HG03175 (cell line): ENCODE measurements at regions not wholly inside any gene's neighbourhood (a gene's known extent, or its start where the extent isn't known, plus 50 kb on each side); places are given as distances from the start of the nearest gene placed in this dataset.

Experiments
- ATAC-seq: cut with Tn5 transposase; IDR thresholded peaks from one replicate; pipeline ENCODE4 v1.9.1; 2021; ENCODE audit warnings: mild to moderate bottlenecking, moderate library complexity; ENCODE audit not compliant: unreplicated experiment

DNA sequence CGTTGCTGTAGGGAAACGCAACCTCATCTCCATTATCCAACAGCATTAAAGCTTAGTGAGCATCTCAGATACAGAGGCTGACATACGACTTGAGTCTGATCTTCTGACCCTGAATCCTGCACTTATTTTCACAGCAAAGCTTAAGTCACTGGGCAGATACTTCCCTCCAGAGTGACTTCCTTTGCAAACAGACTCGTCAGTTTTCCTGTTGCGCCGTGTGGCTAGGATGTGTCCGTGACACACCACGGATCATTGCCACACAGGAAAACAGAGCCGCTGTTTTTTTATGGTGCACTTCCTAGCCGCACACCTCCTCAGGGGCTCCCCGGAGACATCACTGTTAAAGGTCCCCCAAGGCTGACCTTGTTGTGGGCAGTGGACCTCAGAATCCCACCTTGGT is 94.9 kb upstream of the MKI67 start:
- no peak for ATAC-seq

DNA sequence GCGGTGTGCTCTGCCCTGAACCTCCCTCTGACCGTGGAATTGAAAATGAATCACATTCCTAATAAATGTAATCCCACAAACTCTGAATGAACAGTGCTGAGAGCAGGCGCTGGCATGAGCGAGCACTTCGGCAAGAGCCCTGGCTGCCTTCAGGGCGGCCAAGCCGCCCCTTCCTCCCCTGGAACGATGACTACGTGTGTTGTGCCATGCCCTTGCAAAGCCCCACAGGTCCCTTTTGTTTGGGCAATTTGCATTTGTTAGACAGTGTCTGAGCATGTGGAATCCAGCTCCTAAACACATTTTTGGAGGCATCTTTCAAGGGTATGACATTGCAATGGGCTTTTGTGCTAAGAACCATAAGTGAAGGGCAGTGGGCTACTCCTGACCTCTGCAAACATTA is 95.6 kb upstream of the MKI67 start:
- no peak for ATAC-seq

- ATAC-seq = no peak
Observed at GRCh38 chr10:128222332-128222849, 96.2 kb upstream of the MKI67 start.

DNA sequence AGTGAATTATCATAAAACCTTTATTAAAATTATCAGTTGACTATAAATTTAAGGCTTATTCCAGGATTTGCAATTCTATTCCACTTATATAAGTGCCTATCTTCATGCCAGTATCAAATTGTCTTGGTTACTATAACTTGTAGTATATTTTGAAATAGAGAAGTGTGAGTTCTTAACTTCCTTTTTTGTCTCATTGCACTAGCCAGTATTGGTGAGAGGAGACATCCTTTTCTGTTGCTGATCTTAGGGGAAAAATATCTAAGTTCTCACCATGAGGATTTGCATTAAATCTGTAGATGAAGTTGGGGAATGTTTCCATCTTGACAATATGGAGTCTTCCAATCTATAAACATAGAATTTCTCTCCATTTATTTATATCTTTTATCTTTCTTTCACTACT is 104.2 kb upstream of the MKI67 start:
- no peak for ATAC-seq

DNA sequence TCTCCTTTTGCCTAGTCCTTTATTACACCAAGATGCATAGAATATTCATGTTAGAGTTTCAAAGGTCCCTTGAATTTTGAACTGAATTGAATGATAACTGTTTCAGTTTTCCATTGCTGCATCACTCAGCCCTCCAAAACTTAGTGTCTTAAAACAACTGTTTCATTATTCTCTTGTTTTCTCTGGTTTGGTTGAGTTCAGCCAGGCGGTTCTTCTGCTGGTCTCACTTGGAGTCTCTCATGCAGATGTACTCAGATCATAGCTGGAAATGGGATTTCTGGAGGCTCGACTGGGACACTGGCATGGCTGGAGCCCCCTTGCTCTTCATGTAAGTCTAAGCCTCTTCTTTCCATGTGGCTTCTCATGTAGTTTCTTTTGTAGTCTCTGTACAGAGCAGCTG is 107.2 kb upstream of the MKI67 start:
- no peak for ATAC-seq

- no peak for ATAC-seq
Observed at GRCh38 chr10:128237710-128238109, 111.5 kb upstream of the MKI67 start.

DNA sequence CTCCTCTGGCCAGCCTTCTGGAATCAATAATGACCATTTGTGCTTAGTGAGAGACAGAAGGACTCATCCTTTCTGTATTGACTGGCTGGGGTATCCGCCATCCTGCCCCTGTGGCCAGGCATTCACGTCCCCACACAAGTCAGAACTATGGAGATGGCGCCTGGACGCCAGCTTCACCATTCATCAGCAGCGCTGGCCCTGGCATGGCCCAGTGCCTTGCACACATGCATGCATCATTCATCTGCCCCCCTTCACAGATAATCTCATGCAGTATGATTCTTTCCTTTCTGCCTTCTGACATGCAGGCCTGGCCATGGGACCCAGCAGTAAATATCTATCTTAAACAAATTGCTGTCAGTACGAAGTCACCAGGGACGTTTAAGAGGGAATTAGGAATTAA is 114.8 kb upstream of the MKI67 start:
- no peak for ATAC-seq

- ATAC-seq = no peak
Observed at GRCh38 chr10:128242641-128243040, 116.4 kb upstream of the MKI67 start.

- no peak for ATAC-seq
Observed at GRCh38 chr10:128245026-128245425, 118.8 kb upstream of the MKI67 start.

DNA sequence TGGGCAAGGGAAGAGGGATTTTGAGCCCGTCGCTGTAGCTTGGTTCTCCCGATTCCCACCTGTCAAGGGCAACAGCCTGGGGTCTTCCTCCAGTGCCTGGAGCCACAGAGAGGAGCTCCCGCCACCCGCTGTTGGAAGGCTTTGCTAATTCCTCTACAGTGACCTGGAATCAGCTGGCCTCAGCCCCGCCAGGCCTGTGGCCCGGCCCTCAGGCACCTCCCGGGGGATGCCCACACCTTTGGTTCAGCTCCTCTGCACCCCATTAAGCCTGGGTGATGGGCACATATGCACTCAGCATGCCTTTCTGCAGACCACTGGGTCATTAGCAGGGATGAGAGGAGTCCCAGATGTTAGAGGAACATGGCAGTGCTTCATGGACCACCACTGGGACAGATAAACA is 121.4 kb upstream of the MKI67 start:
- ATAC-seq = no peak

DNA sequence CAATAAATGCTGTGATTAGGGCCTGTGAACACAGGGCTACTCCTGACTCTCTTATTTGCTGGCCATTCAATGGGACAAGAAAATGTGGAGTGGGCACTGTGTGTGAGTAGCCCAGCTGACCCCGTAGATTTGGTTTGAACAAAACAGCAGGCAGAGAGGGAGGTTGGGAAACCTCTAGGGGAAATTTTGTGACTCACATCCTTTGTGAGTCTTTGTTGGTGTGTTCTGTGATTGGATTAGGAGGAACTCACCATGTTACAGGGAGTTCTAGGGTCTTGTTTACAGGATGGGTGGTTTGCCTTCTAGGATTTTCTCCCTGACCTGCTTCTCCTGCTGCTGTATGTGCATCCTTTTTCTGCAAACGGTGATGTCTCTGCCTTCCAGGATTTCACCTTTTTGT is 128.3 kb upstream of the MKI67 start:
- no peak for ATAC-seq

GRCh38 chr10:128257428-128257827 is 131.2 kb upstream of the MKI67 start:
- no peak for ATAC-seq

GRCh38 chr10:128258421-128258976 is 132.3 kb upstream of the MKI67 start:
- no peak for ATAC-seq

- peak; percentile 50 for ATAC-seq
Observed at GRCh38 chr10:128263891-128264688, 137.9 kb upstream of the MKI67 start.

GRCh38 chr10:128265596-128265995 is 139.4 kb upstream of the MKI67 start:
- no peak for ATAC-seq

- no peak for ATAC-seq
Observed at GRCh38 chr10:128267581-128267980, 141.4 kb upstream of the MKI67 start.

- ATAC-seq = no peak
Observed at GRCh38 chr10:128268015-128268722, 141.9 kb upstream of the MKI67 start.

- no peak for ATAC-seq
Observed at GRCh38 chr10:128274938-128275337, 148.7 kb upstream of the MKI67 start.

DNA sequence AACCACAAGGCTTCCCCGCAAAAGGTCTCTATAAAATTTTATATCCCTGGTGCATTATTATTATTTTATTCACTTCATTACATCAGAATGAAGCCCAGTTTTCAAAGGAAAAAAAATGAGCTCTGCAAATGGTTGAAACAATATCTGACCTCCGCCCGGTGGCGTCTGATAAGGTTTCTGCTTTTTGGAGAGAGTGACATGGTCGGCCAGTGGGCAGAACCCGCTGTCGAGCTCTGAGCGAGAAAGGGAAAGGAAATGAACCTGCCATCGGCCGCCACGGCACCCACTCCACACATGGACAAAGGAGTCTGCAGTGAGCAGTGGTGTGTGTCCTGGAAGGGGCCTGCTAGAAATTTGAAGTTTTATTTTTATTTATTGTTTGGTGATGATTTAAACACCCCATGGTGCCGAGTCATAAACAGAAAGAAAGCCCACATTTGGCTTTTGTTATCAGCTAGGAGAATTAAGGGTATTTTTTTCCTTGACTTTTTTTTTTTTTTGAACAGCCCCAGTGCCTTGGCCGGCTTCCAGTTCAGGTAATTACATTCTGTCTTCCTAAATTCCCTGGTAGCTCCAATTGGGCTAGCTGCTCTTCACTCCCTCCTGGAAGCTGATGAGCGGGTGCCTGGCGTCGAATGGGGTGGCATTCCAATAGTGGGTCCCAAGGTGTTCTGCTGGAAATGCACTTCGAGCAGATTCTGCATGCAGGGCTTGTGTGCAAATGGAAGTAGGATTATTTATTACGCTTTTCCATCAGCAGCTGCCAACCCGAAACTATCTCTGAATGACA is 149.4 kb upstream of the MKI67 start:
- no peak for ATAC-seq

DNA sequence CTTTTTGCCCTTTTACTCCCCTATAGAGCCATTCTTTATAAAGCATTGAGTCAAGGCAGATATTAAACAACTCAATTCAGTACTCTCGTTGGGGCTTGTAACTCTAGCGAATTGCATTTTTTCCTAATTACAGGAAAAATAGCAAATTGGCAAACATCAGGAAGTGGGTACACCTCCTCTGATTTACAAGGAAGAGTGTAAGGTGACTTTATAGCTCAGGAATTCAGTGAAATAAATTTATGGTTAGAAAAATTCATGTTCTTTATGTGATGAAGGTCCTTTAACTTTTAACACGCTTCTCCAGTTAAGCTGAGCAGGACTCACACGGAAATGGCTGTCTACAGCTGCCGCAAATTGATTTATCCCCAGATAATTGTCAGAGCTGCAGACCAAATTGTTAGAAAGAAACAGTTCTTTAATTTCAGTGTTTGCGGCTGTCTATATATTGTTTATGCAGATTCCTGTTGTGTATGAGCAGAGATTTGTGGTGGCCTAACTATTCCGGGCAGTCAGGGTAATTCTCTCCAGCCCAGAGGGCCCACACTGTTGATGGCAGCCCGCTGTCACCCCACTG is 151.1 kb upstream of the MKI67 start:
- no peak for ATAC-seq

DNA sequence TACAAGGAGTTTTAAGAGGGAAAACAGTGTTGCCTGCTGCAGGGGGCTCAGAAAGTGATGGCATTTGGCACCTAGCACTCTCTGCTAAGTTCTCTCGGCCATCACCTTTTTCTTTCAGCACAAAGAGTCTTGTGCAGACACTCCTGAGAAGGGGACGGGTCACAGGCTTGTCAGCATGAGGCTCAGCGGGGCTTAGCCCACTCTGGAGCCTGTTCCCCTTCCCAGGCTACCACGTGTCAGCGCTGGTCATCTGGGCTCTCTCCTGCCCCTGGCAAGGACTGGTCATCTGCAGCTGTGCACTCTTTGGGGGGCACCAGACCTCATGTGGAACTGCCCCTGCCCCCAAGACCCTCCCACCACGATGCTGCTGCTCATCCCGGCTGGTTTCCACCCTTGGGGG is 152.1 kb upstream of the MKI67 start:
- no peak for ATAC-seq
